BLaER1 treated with 17β-estradiol and CSF1 and Interleukin-3, amounts not matched to agents 10 nM and 100 nM (cell line): ENCODE measurements at regions not wholly inside any gene's neighbourhood (a gene's known extent, or its start where the extent isn't known, plus 50 kb on each side); places are given as distances from the start of the nearest gene placed in this dataset.

Source experiments
- H3K27ac ChIP-seq, 11 experiments: shearing (Covaris generic); formaldehyde crosslinking; 2 replicates each; pipeline ENCODE4 v1.8.1; 2022
- H3K27me3 ChIP-seq, 11 experiments: shearing (Covaris generic); formaldehyde crosslinking; 2 replicates each; pipeline ENCODE4 v1.8.1; 2022
- H3K36me3 ChIP-seq, 11 experiments: shearing (Covaris generic); formaldehyde crosslinking; 2 replicates each; pipeline ENCODE4 v1.8.1; 2022
- H3K4me1 ChIP-seq, 10 experiments: shearing (Covaris generic); formaldehyde crosslinking; 2 replicates each; pipeline ENCODE4 v1.8.1; 2022
- H3K4me2 ChIP-seq, 11 experiments: shearing (Covaris generic); formaldehyde crosslinking; 2 replicates each; pipeline ENCODE4 v1.8.1; 2022
- H3K4me3 ChIP-seq, 10 experiments: shearing (Covaris generic); formaldehyde crosslinking; 2 replicates each; pipeline ENCODE4 v1.8.1; 2022
- H3K9ac ChIP-seq, 11 experiments: shearing (Covaris generic); formaldehyde crosslinking; 2 replicates each; pipeline ENCODE4 v1.8.1; 2022
- H3K9me3 ChIP-seq, 11 experiments: shearing (Covaris generic); formaldehyde crosslinking; replicated peaks in 1 of 11; 2 replicates each; pipeline ENCODE4 v1.8.1; 2022
- H4K20me1 ChIP-seq, 11 experiments: shearing (Covaris generic); formaldehyde crosslinking; 2 replicates each; pipeline ENCODE4 v1.8.1; 2022
- Cebpa-rat ChIP-seq, 11 experiments: shearing (Covaris generic); IDR thresholded peaks; 2 replicates each; pipeline ENCODE4 v1.8.1; 2022

- no peak overlapping the region for H3K27ac ChIP-seq
- H3K36me3 ChIP-seq, result no peaks in the 10 kb centered on the region
- H3K4me2 ChIP-seq, result no peak overlapping the region
- H3K9ac ChIP-seq, result no peak overlapping the region
- peaks cover 0 to 7% (median 0%) of the 10 kb centered on the region in 11 experiments; a peak in 2 of 22 replicates for H3K9me3 ChIP-seq
- no peak for TF ChIP-seq Cebpa-rat (IDR thresholded peaks at IDR 0.05)
- H3K4me1 ChIP-seq, result 0 out of 20 replicates have a peak, but pooled peaks cover 0 to 5% (median 0%) of the 10 kb centered on the region in 10 experiments
- no peak overlapping the region for H3K4me3 ChIP-seq
- no peaks in the 10 kb centered on the region for H3K27me3 ChIP-seq
- H4K20me1 ChIP-seq, result no peaks in the 10 kb centered on the region
Observed at GRCh38 chr2:74749432-74749831, 84.5 kb upstream of the HK2 start.

DNA sequence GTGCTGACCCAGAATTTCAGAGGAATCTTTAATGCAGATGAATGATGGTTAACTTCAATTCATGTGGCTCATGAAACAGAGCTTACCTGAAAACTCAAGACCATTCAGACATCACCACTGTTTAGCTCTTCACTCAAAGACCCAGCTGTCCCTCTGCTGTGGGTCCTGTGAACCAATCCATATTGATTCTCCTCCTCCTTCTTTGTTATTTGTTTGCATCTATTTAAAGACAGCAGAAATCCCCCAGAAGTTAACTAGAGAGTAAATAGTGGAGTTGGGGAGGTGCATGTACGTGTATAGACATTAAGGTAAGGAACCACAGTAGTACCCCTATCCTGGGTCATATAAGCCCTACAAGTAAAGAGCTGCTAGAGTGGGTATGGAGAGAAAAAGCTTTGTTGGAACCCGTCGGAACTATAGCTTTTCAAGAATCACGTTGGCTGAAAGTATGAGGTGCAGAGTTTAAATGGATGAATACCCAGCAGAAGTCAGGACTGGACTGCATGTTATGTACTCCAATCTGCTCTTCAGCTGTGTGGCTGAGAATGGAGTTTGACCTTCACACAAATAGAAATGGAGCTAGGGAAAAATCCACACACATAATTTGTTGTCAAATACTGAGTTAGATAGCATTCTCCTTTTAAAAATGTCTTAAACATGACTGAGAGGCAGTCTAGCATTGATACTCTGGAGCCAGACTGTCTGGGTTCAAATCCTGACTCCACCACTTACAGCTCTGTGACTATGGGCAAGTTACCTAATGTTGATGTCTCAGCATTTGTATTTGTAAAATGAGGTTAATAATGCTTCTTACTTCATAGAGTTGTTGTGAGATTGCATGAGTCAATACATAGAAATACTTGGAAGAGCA, 81.7 kb upstream of the HK2 start:
- Histone ChIP-seq H3K27me3 (no peaks in the 10 kb centered on the region), H3K9me3 (peaks cover 19 to 31% (median 23%) of the 10 kb centered on the region in 11 experiments), H3K9ac (no peak overlapping the region), H3K36me3 (peaks cover 0 to 7% (median 0%) of the 10 kb centered on the region in 11 experiments; a peak in 1 of 22 replicates), H3K4me3 (no peak overlapping the region), H3K4me2 (no peak overlapping the region), H3K4me1 (peaks cover 0 to 16% (median 0%) of the 10 kb centered on the region in 10 experiments; a peak in 5 of 20 replicates), H4K20me1 (no peaks in the 10 kb centered on the region), H3K27ac (no peak overlapping the region)
- TF ChIP-seq Cebpa-rat (IDR thresholded peaks at IDR 0.05), result no peak

DNA sequence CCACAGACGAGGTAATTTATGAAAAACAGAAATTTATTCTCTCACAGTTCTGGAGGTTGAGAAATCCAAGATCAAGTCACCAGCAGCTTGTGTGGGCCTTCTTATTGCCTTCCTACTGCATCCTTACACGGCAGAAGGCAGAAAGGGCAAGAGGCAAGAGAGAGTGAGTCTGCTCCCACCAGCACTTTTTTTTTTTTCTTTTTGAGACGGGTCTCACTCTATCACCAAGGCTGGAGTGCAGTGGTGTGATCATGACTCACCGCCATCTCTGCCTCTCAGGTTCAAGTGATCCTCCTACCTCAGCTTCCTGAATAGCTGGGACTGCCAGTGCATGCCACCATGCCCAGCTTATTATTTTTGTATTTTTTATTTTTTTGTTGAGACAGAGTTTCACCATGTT, 78.5 kb upstream of the HK2 start:
- Histone ChIP-seq H3K27me3 (no peaks in the 10 kb centered on the region), H3K36me3 (peaks cover 0 to 7% (median 0%) of the 10 kb centered on the region in 11 experiments; a peak in 1 of 22 replicates), H3K4me3 (no peak overlapping the region), H4K20me1 (no peaks in the 10 kb centered on the region), H3K4me2 (peak overlapping the region in 3 of 11 experiments; percentile 8 to 52 (median 33); a peak in 3 of 22 replicates), H3K4me1 (peaks cover 0 to 12% (median 0%) of the 10 kb centered on the region in 10 experiments; a peak in 5 of 20 replicates), H3K9ac (no peak overlapping the region), H3K27ac (peak overlapping the region in 2 of 11 experiments; percentile 48 to 52; a peak in 3 of 22 replicates), H3K9me3 (peaks cover 27 to 53% (median 37%) of the 10 kb centered on the region in 11 experiments)
- no peak for TF ChIP-seq Cebpa-rat (IDR thresholded peaks at IDR 0.05)

GRCh38 chr2:74756356-74756890, 77.5 kb upstream of the HK2 start:
- Histone ChIP-seq H3K27me3 (no peaks in the 10 kb centered on the region), H3K36me3 (peaks cover 0 to 7% (median 0%) of the 10 kb centered on the region in 11 experiments; a peak in 1 of 22 replicates), H3K9ac (no peak overlapping the region), H3K4me1 (peaks cover 0 to 12% (median 0%) of the 10 kb centered on the region in 10 experiments; a peak in 5 of 20 replicates), H3K4me3 (peak overlapping the region in 2 of 10 experiments; percentile 10 to 17; a peak in 2 of 20 replicates), H3K9me3 (peaks cover 30 to 63% (median 37%) of the 10 kb centered on the region in 11 experiments), H4K20me1 (no peaks in the 10 kb centered on the region), H3K4me2 (peak overlapping the region in 2 of 11 experiments; percentile 7 to 50; a peak in 1 of 22 replicates), H3K27ac (peak overlapping the region in 9 of 11 experiments; percentile 4 to 61 (median 48); a peak in 14 of 22 replicates)
- no peak for TF ChIP-seq Cebpa-rat (IDR thresholded peaks at IDR 0.05)

GRCh38 chr2:74759986-74760385, 73.9 kb upstream of the HK2 start:
- Histone ChIP-seq H3K9ac (no peak overlapping the region), H3K27me3 (no peaks in the 10 kb centered on the region), H3K9me3 (peaks cover 26 to 64% (median 36%) of the 10 kb centered on the region in 11 experiments), H3K4me2 (no peak overlapping the region), H3K27ac (no peak overlapping the region), H4K20me1 (no peaks in the 10 kb centered on the region), H3K4me1 (peaks cover 14 to 37% (median 19%) of the 10 kb centered on the region in 10 experiments), H3K4me3 (no peak overlapping the region), H3K36me3 (peaks cover 0 to 7% (median 0%) of the 10 kb centered on the region in 11 experiments; a peak in 1 of 22 replicates)
- no peak for TF ChIP-seq Cebpa-rat (IDR thresholded peaks at IDR 0.05)

DNA sequence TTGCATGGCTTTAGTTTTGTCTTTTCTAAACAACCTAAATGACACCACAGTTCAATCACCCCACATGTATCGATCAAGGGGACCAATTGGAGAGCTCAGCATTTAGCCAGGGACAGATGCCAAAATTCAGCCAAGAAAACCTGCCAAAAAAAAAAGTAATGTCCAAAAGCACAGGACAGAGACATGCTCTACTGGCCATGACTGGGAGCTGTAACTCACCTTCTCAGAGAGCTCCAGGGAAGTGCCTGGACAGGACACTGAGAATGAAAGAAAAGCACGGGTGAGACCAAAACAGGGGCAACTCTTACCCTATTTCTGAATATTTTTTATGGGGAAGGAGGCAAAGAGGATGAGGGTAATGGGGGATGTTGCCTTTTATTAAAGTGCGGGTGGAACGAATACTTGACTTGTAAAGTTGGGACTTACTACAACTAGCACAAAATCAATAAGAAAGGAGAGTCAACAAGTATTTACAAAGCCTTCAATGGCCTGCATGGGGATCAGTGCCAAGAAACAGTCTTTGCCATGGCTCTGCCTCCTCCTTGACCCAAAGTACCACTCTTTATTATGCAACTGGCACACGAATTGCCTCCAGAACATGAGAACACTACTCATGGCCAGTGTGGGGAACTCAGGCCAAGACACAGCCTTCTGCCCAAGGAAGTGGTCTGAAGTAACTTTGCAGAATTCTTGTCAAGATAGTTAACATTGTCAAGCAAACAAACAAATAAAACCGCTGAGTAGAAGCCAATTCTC, 72.9 kb upstream of the HK2 start:
- H3K27me3 ChIP-seq, result no peaks in the 10 kb centered on the region
- H4K20me1 ChIP-seq, result no peaks in the 10 kb centered on the region
- peaks cover 0 to 5% (median 0%) of the 10 kb centered on the region in 11 experiments; a peak in 1 of 22 replicates for H3K36me3 ChIP-seq
- peaks cover 17 to 54% (median 27%) of the 10 kb centered on the region in 11 experiments for H3K9me3 ChIP-seq
- H3K27ac ChIP-seq, result no peak overlapping the region
- TF ChIP-seq Cebpa-rat (IDR thresholded peaks at IDR 0.05), result no peak
- H3K4me3 ChIP-seq, result no peak overlapping the region
- H3K4me2 ChIP-seq, result no peak overlapping the region
- H3K4me1 ChIP-seq, result peaks cover 19 to 34% (median 28%) of the 10 kb centered on the region in 10 experiments
- H3K9ac ChIP-seq, result no peak overlapping the region

- Histone ChIP-seq H4K20me1 (no peaks in the 10 kb centered on the region), H3K9me3 (peaks cover 5 to 43% (median 11%) of the 10 kb centered on the region in 11 experiments; a peak in 18 of 22 replicates), H3K27me3 (no peaks in the 10 kb centered on the region), H3K4me3 (no peak overlapping the region), H3K36me3 (no peaks in the 10 kb centered on the region), H3K27ac (no peak overlapping the region), H3K4me2 (no peak overlapping the region), H3K4me1 (peaks cover 30 to 44% (median 37%) of the 10 kb centered on the region in 10 experiments), H3K9ac (no peak overlapping the region)
- TF ChIP-seq Cebpa-rat (IDR thresholded peaks at IDR 0.05), result no peak
Observed at GRCh38 chr2:74762789-74763188, 71.1 kb upstream of the HK2 start.

- TF ChIP-seq Cebpa-rat (IDR thresholded peaks at IDR 0.05), result no peak
- Histone ChIP-seq H3K4me3 (no peak overlapping the region), H3K27ac (peak overlapping the region in 10 of 11 experiments; percentile 24 to 71 (median 64); a peak in 19 of 22 replicates), H3K27me3 (no peaks in the 10 kb centered on the region), H4K20me1 (no peaks in the 10 kb centered on the region), H3K9me3 (peaks cover 0 to 31% (median 7%) of the 10 kb centered on the region in 11 experiments; a peak in 8 of 22 replicates), H3K4me1 (peaks cover 42 to 55% (median 49%) of the 10 kb centered on the region in 10 experiments), H3K4me2 (peak overlapping the region; percentile 53 to 94 (median 79)), H3K9ac (peak overlapping the region in 6 of 11 experiments; percentile 2 to 22 (median 12); a peak in 5 of 22 replicates), H3K36me3 (no peaks in the 10 kb centered on the region)
Observed at GRCh38 chr2:74763962-74764428, 69.9 kb upstream of the HK2 start.
